Adrenal gland (tissue), 5 donors: ENCODE measurements at regions not wholly inside any gene's neighbourhood (a gene's known extent, or its start where the extent isn't known, plus 50 kb on each side); places are given as distances from the start of the nearest gene placed in this dataset.

Experiments used
- CTCF ChIP-seq, 6 experiments: fragments of 450-650 bp in 4 of 6; fragments of 200-600 bp in 2 of 6; sonication (generic) in 1 of 6; IDR thresholded peaks; 1 replicate in 5 of 6; 2 replicates in 1 of 6; pipeline versions ENCODE4 v1.5.1 to v1.8.0; 2016 to 2021; ENCODE audit warnings: antibody characterized with exemption in 6 of 6, mild to moderate bottlenecking in 2 of 6, moderate library complexity in 1 of 6
- POLR2A ChIP-seq, 2 donors: fragments of 450-650 bp; IDR thresholded peaks; one replicate each; pipeline ENCODE4 v1.6.1; 2017; ENCODE audit warnings: antibody characterized with exemption in 2 of 2, mild to moderate bottlenecking in 2 of 2, moderate library complexity in 1 of 2
- donor health status: DM: no; HTN: no; CAD: no.

GRCh38 chr13:77979721-77980385 lies 61.2 kb upstream of the EDNRB start:
- no peak for TF ChIP-seq CTCF (IDR thresholded peaks at IDR 0.05)
- no peak for TF ChIP-seq POLR2A (IDR thresholded peaks at IDR 0.05)
